OCI-M1 (cell line): ENCODE measurements at regions not wholly inside any gene's neighbourhood (a gene's known extent, or its start where the extent isn't known, plus 50 kb on each side); places are given as distances from the start of the nearest gene placed in this dataset.
"Not testable (repeated sequence)": the region's sequence is repeated elsewhere in the genome, so short reads cannot be mapped to it uniquely, and the experiment has no call there.

Experiments used
- DNase-seq: peaks from one replicate; lab custom pipeline; 2025; lab: John Stamatoyannopoulos, UW

DNA sequence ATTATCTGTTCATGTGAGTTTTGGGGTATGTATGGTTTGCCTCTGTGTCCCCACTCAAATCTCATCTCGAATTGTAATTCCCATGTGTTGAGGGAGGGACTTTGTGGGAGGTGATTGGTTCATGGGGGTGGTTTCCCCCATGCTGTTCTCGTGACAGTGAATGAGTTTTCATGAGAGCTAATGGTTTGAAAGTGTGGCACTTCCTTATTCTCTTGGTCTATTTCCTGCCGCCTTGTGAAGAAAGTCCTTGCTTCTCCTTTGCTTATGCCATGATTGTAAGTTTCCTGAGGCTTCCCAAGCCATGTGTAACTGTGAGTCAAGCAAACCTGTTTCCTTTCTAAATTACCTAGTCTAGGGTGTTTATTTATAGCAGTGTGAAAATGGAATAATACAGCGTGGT lies 128.1 kb upstream of the HS3ST4 start:
- no peak for DNase-seq

DNA sequence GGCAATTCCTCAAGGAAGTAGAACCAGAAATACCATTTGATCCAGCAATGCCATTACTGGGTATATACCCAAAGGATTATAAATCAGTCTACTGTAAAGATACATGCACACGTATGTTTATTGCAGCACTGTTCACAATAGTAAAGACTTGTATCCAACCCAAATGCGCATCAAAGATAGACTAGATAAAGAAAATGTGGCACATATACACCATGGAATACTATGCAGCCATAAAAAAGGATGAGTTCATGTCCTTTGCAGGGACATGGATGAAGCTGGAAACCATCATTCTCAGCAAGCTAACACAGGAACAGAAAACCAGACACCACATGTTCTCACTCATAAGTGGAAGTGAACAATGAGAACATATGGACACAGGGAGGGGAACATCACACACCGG lies 130.0 kb upstream of the HS3ST4 start:
- not testable (repeated sequence) for DNase-seq

GRCh38 chr16:25556968-25557312 lies 134.8 kb upstream of the HS3ST4 start:
- not testable (repeated sequence) for DNase-seq

- not testable (repeated sequence) for DNase-seq
Measured at GRCh38 chr16:25556289-25556967, 135.3 kb upstream of the HS3ST4 start.

DNA sequence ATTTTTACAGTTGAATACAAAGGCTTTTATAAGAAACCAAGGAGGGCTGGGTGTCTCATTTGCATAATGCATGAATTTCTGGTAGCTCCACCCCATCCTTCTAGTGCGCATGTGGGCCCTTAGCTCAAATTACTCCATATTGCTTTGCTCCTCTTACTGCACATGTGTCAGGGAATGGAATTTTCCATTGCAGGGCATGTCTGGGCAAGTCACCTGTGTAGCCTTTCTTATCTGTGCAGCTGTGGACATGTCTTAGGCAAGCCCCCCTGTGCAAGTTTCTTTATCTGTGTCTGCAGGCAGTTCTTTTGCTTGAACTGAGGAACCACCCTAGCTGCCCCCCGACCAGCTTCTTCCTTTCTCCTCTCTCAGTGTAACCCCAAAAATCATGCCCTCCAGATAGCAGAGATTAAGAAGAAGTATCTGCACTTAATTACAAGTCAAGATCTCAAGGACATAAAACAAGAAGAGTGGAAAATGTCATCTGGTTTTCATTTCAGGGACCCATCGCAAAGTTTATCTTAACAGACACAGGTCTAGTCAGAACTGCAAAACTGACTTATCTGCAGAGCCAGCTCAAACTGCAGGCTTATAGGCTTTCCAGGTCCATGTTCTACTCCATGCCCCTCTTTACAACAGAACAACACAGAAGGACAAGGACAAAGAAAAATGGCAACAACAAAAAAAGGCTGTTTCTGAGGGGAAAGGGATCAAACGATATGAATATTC lies 137.9 kb upstream of the HS3ST4 start:
- peak; percentile 78 for DNase-seq

- DNase-seq = no peak
Measured at GRCh38 chr16:25550647-25551046, 141.1 kb upstream of the HS3ST4 start.

GRCh38 chr16:25546791-25547190 lies 145.0 kb upstream of the HS3ST4 start:
- no peak for DNase-seq

DNA sequence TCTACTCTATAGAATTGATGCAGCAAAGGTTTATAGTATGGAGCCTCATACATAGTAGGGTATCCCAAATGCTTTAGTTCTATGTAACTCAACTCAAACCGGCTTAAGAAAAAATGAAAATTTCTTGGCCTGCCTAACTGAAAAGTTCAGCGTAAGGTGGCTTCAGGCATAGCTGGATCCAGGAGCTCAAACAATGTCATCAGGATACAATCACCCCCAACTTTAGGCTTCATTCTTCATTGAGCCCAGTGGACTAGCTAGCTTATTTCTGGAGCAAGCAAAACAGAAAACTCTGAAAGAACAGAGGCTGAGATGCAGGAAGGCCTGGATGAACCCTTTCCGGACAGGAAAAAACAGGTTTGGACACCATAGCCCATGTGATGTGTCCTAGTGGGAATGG lies 147.5 kb upstream of the HS3ST4 start:
- DNase-seq = no peak

- no peak for DNase-seq
Measured at GRCh38 chr16:25542306-25542705, 149.5 kb upstream of the HS3ST4 start.

- not testable (repeated sequence) for DNase-seq
Measured at GRCh38 chr16:25539767-25540166, 152.0 kb upstream of the HS3ST4 start.

DNA sequence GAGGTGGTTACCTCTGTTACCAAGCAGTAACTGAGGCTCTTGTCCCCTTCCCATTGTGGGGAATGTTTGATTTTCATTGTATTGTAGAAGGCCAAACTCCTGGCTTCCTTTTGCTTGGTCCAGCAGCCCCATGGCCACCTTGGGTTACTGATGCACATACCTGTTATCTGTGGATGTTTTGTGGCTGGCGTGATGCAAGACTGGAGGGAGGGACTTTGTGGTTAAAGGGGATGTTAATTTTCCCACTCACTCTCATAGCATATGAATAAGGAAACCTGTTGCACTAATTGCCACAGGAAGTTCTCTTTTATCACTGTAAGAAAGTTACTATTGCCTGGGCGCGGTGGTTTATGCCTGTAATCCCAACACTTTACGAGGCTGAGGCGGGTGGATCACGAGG lies 168.6 kb upstream of the HS3ST4 start:
- DNase-seq = no peak

GRCh38 chr16:25512041-25512440 lies 179.7 kb upstream of the HS3ST4 start:
- DNase-seq = no peak

DNA sequence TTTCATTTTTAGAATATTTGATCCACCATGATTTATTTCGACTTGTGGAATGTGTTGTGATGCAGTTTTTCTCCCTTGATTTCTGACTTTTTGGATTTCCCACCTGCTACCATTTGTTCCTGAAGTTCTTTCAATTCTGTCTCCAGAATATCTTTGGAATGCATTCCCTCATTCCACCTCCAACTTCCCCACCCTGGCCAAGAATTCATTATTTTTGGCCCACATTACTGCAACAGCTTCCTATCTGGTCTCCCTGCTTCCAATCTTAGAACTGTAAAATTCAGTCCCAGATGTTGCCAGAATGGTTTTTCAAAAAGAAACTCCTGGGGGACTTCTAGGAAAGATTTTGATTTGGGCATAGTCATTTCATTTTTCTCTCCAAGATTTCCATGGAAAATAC lies 182.3 kb upstream of the HS3ST4 start:
- no peak for DNase-seq

DNA sequence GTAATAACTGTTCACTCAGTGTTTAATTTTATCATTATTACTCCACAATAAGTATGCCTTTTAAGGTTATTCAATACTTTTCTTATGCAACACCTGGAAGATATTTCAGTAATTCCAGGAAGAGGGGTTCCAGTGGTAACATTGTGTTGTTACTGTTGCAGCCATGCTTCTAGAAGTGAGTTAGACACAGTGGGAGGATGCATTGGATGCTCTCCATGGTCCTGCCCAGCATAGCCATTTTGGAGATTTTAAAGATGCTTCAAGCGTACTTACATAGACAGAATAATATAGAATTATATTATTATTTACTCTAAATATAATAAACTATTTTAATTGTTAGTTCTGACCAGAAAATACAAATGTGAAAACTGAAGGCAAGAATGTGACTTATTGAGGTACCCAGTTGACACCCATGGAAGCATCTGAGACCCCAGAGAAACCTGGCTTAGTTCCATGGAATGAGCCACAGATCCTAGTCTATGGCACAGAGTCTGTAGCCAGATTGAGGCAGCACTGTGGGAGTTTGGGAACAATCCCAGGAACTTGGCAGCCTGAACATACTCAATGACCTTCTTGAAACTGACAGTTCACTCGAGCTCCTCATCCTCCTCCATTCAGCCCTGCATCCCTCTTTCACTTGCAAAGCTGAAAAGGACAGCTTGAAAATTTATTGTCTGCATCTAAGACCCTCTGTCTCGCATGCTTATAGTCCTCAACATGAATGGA lies 190.1 kb upstream of the HS3ST4 start:
- DNase-seq = peak; percentile 1

- DNase-seq = no peak
Measured at GRCh38 chr16:25494292-25494691, 197.5 kb upstream of the HS3ST4 start.

GRCh38 chr16:25493136-25493811 lies 198.5 kb upstream of the HS3ST4 start:
- no peak for DNase-seq

DNA sequence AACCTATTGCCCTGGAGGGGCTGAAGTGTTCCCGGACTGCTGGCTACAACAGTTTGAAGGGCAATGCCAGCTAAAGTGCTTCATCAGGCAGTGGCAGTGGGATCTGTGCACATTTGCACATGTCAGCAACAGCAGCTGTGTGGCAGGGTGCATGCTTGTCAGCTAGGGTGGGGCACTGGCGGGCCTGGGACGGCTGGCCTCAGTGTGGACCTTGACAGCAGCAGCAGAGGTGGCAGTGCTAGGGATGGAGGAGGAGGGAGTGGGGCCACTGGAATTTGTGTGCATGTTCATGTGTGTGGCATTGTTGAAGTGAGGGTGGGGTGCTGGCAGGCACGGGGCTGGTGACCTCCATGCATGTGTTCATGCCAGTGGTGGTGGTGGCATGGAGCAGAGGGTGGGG lies 203.3 kb upstream of the HS3ST4 start:
- no peak for DNase-seq

- DNase-seq = no peak
Measured at GRCh38 chr16:25487888-25488287, 203.9 kb upstream of the HS3ST4 start.

DNA sequence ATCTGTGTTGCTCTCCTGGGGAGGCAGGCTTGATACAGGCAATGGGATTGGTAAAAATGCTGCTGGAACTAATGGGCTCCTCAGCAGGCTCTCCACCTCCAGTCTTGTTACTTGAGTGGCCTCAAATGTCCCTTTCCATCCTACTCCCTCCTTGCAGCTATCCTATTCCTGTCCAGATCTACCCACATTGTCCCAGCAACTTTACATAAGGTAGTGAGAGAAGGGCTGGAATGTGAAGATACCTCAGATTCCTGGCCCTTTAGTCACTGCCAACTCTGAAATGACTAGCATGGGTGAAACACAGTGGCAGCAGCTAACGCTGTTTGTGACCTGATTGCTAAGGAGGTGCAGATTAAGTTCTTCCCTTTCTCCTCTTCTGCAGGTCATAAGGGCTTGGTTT lies 210.1 kb upstream of the HS3ST4 start:
- no peak for DNase-seq

- no peak for DNase-seq
Measured at GRCh38 chr16:25478476-25478875, 213.3 kb upstream of the HS3ST4 start.

GRCh38 chr16:25464058-25464457 lies 206.4 kb upstream of the ZKSCAN2 start:
- no peak for DNase-seq

- DNase-seq = no peak
Measured at GRCh38 chr16:25449802-25450201, 192.2 kb upstream of the ZKSCAN2 start.

DNA sequence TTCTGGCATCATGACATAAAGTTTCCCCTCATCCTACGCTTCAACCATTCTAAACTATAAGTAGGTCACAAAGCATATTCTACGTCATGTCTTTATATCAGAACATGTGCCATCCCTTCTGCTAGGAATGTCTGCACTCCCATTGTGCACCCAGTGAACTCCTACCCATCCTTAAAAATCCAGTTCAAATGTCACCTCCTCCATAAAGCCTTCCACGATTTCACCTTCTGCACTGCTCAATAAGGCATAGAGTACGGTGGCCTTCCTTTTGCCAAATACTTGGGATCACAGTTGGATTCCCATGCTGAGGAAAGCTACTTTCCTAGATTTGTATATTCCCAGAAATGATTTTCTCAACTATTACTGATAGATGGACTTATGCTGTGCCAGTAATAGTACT lies 186.3 kb upstream of the ZKSCAN2 start:
- no peak for DNase-seq
